ENCODE measurements at regions not wholly inside any gene's neighbourhood (a gene's known extent, or its start where the extent isn't known, plus 50 kb on each side); places are given as distances from the start of the nearest gene placed in this dataset.
A peak's percentile ranks its signal among the peaks of the same experiment; 100 is the strongest.

GRCh38 chrX:10090319-10090718 is 66.5 kb upstream of the CLCN4 start:
- Histone ChIP-seq H3K4me1 (peaks cover 10% of the 10 kb centered on the region), H3K4me3 (no peak overlapping the region), H3K27ac (no peak overlapping the region), H3K9me3 (no peaks in the 10 kb centered on the region), H3K36me3 (peaks cover 0 to 4% of the 10 kb centered on the region in 2 donors), H3K27me3 (no peaks in the 10 kb centered on the region)
- intact Hi-C loops (cut with DNase I): no loop called here
- DNase-seq (ENCODE audit: extremely low spot score in 2 of 2): no peak
- TF ChIP-seq POLR2AphosphoS5 (IDR thresholded peaks at IDR 0.05; ENCODE audit: insufficient read depth in 1 of 2, low read depth in 1 of 2) (no peak), POLR2A (IDR thresholded peaks at IDR 0.05) (no peak), CTCF (IDR thresholded peaks at IDR 0.05) (no peak)

GRCh38 chrX:10095246-10095645 is 61.5 kb upstream of the CLCN4 start:
- H3K36me3 ChIP-seq: peaks cover 0 to 4% of the 10 kb centered on the region in 2 donors
- intact Hi-C loops (cut with DNase I): no loop called here
- TF ChIP-seq POLR2A (IDR thresholded peaks at IDR 0.05) (no peak), POLR2AphosphoS5 (IDR thresholded peaks at IDR 0.05; ENCODE audit: insufficient read depth in 1 of 2, low read depth in 1 of 2) (no peak), CTCF (IDR thresholded peaks at IDR 0.05) (no peak)
- H3K9me3 ChIP-seq: no peaks in the 10 kb centered on the region
- no peaks in the 10 kb centered on the region for H3K4me1 ChIP-seq
- no peak overlapping the region for H3K27ac ChIP-seq
- DNase-seq (ENCODE audit: extremely low spot score in 2 of 2): no peak
- no peak overlapping the region for H3K4me3 ChIP-seq
- no peaks in the 10 kb centered on the region for H3K27me3 ChIP-seq

GRCh38 chrX:10095698-10096432 is 60.9 kb upstream of the CLCN4 start:
- H3K4me3 ChIP-seq: no peak overlapping the region
- H3K27me3 ChIP-seq: no peaks in the 10 kb centered on the region
- intact Hi-C loops (cut with DNase I): no loop called here
- H3K36me3 ChIP-seq: peaks cover 0 to 4% of the 10 kb centered on the region in 2 donors
- no peak overlapping the region for H3K27ac ChIP-seq
- TF ChIP-seq POLR2AphosphoS5 (IDR thresholded peaks at IDR 0.05; ENCODE audit: insufficient read depth in 1 of 2, low read depth in 1 of 2) (no peak), POLR2A (IDR thresholded peaks at IDR 0.05) (no peak), CTCF (IDR thresholded peaks at IDR 0.05) (no peak)
- H3K4me1 ChIP-seq: no peaks in the 10 kb centered on the region
- DNase-seq (ENCODE audit: extremely low spot score in 2 of 2): no peak
- H3K9me3 ChIP-seq: no peaks in the 10 kb centered on the region

- no peak overlapping the region for H3K4me3 ChIP-seq
- DNase-seq (ENCODE audit: extremely low spot score in 2 of 2): no peak
- no peaks in the 10 kb centered on the region for H3K36me3 ChIP-seq
- no peaks in the 10 kb centered on the region for H3K9me3 ChIP-seq
- no peaks in the 10 kb centered on the region for H3K4me1 ChIP-seq
- no peak for TF ChIP-seq CTCF (IDR thresholded peaks at IDR 0.05)
- no peak for TF ChIP-seq POLR2AphosphoS5 (IDR thresholded peaks at IDR 0.05; ENCODE audit: insufficient read depth in 1 of 2, low read depth in 1 of 2)
- no peak for TF ChIP-seq POLR2A (IDR thresholded peaks at IDR 0.05)
- peak overlapping the region; percentile 60 for H3K27ac ChIP-seq
- H3K27me3 ChIP-seq: no peaks in the 10 kb centered on the region
- intact Hi-C loops (cut with DNase I): no loop called here
These were observed 58.5 kb upstream of the CLCN4 start for GRCh38 chrX:10098270-10098713.

- H3K27me3 ChIP-seq: no peaks in the 10 kb centered on the region
- peak overlapping the region; percentile 60 for H3K27ac ChIP-seq
- no peak overlapping the region for H3K4me3 ChIP-seq
- H3K4me1 ChIP-seq: no peaks in the 10 kb centered on the region
- intact Hi-C loops (cut with DNase I): no loop called here
- H3K36me3 ChIP-seq: no peaks in the 10 kb centered on the region
- TF ChIP-seq POLR2AphosphoS5 (IDR thresholded peaks at IDR 0.05; ENCODE audit: insufficient read depth in 1 of 2, low read depth in 1 of 2): no peak
- TF ChIP-seq CTCF (IDR thresholded peaks at IDR 0.05): no peak
- TF ChIP-seq POLR2A (IDR thresholded peaks at IDR 0.05): no peak
- DNase-seq (ENCODE audit: extremely low spot score in 2 of 2): no peak
- no peaks in the 10 kb centered on the region for H3K9me3 ChIP-seq
These were observed 57.4 kb upstream of the CLCN4 start for GRCh38 chrX:10099411-10099810.
